ENCODE measurements at regions not wholly inside any gene's neighbourhood (a gene's known extent, or its start where the extent isn't known, plus 50 kb on each side); places are given as distances from the start of the nearest gene placed in this dataset.
A peak's percentile ranks its signal among the peaks of the same experiment; 100 is the strongest.

DNA sequence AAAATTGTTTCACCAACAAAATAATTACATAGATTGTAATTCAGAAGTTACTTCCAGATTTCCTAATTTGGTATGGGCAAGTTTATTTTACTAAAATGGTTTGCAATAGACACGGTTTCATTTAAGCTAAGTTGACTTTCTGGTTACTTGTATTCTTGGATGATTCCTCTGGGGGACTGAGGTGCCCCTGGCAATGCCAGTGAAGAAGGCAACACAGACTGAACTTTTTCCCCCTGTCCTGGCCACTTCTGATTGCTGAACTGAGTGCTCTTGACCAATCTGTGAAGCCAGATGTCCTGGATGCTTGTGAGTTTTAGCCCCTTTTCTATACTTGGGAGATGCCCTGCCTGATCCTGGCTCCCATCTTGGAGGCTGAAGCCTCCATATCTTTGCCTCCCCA lies 66.3 kb upstream of the FANCC start:
- Histone ChIP-seq H2AFZ (ENCODE audit: low read length) (no peak overlapping the region), H3K27me3 (ENCODE audit: insufficient read depth, low read length, poor library complexity, severe bottlenecking) (no peaks in the 10 kb centered on the region), H3K36me3 (ENCODE audit: insufficient read depth, low read length) (no peaks in the 10 kb centered on the region), H4K20me1 (ENCODE audit: insufficient read depth, low read length, poor library complexity, severe bottlenecking) (no peaks in the 10 kb centered on the region), H3K9ac (ENCODE audit: low read depth, low read length, poor library complexity, severe bottlenecking) (no peak overlapping the region), H3K9me2 (replicated peaks; ENCODE audit: low read depth, low read length) (no peaks in the 10 kb centered on the region), H3K4me1 (ENCODE audit: insufficient read depth, low read length, poor library complexity, severe bottlenecking) (peaks cover 16% of the 10 kb centered on the region), H3K9me3 (ENCODE audit: insufficient read depth, low read depth, low read length) (no peaks in the 10 kb centered on the region), H3K4me3 (ENCODE audit: low read length, poor library complexity, severe bottlenecking) (no peak overlapping the region), H3F3A (ENCODE audit: low read depth) (no peaks in the 10 kb centered on the region), H3K79me2 (ENCODE audit: insufficient read depth, low read length) (no peaks in the 10 kb centered on the region), H3K4me2 (ENCODE audit: low read depth, low read length, poor library complexity, severe bottlenecking) (no peak overlapping the region)
- TF ChIP-seq, protein P1, sequence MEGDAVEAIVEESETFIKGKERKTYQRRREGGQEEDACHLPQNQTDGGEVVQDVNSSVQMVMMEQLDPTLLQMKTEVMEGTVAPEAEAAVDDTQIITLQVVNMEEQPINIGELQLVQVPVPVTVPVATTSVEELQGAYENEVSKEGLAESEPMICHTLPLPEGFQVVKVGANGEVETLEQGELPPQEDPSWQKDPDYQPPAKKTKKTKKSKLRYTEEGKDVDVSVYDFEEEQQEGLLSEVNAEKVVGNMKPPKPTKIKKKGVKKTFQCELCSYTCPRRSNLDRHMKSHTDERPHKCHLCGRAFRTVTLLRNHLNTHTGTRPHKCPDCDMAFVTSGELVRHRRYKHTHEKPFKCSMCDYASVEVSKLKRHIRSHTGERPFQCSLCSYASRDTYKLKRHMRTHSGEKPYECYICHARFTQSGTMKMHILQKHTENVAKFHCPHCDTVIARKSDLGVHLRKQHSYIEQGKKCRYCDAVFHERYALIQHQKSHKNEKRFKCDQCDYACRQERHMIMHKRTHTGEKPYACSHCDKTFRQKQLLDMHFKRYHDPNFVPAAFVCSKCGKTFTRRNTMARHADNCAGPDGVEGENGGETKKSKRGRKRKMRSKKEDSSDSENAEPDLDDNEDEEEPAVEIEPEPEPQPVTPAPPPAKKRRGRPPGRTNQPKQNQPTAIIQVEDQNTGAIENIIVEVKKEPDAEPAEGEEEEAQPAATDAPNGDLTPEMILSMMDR (conservative IDR thresholded peaks at IDR 0.05; ENCODE audit: low read length) = no peak
- no peak for TF ChIP-seq EZH2phosphoT487 (IDR thresholded peaks at IDR 0.05; ENCODE audit: borderline replicate concordance)

DNA sequence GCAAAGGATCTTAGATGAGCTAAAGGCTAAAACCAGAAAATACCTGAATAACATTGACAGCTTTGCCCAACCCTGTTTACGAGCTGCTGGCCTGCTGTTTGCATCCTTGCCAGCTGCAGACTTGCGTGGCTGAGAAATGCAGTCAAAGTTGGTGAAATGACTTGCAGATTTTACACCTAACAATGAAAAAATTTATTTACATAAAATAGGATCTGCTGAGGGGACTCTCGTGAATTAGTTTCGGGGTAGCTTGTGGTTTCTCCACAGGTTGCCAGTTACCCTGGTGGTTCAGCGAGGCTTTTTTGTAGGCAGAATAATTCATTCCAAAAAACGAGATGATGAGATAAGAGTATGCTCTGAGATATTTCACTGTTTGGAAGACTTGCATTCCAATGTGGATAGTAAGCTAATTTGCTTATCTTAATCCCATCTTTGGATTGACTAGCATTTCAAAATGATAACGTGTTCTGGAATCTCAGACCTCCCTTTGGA lies 65.7 kb upstream of the FANCC start:
- Histone ChIP-seq H3K4me1 (ENCODE audit: insufficient read depth, low read length, poor library complexity, severe bottlenecking) (peaks cover 16% of the 10 kb centered on the region), H3K79me2 (ENCODE audit: insufficient read depth, low read length) (no peaks in the 10 kb centered on the region), H3K9me3 (ENCODE audit: insufficient read depth, low read depth, low read length) (no peaks in the 10 kb centered on the region), H3K4me2 (ENCODE audit: low read depth, low read length, poor library complexity, severe bottlenecking) (peak overlapping the region; percentile 1), H3K4me3 (ENCODE audit: low read length, poor library complexity, severe bottlenecking) (no peak overlapping the region), H3K27me3 (ENCODE audit: insufficient read depth, low read length, poor library complexity, severe bottlenecking) (no peaks in the 10 kb centered on the region), H2AFZ (ENCODE audit: low read length) (no peak overlapping the region), H3K36me3 (ENCODE audit: insufficient read depth, low read length) (no peaks in the 10 kb centered on the region), H3K9ac (ENCODE audit: low read depth, low read length, poor library complexity, severe bottlenecking) (no peak overlapping the region), H4K20me1 (ENCODE audit: insufficient read depth, low read length, poor library complexity, severe bottlenecking) (no peaks in the 10 kb centered on the region), H3K9me2 (replicated peaks; ENCODE audit: low read depth, low read length) (no peaks in the 10 kb centered on the region), H3F3A (ENCODE audit: low read depth) (no peaks in the 10 kb centered on the region)
- TF ChIP-seq, protein P1 (conservative IDR thresholded peaks at IDR 0.05; ENCODE audit: low read length) = no peak
- TF ChIP-seq EZH2phosphoT487 (IDR thresholded peaks at IDR 0.05; ENCODE audit: borderline replicate concordance) = no peak

DNA sequence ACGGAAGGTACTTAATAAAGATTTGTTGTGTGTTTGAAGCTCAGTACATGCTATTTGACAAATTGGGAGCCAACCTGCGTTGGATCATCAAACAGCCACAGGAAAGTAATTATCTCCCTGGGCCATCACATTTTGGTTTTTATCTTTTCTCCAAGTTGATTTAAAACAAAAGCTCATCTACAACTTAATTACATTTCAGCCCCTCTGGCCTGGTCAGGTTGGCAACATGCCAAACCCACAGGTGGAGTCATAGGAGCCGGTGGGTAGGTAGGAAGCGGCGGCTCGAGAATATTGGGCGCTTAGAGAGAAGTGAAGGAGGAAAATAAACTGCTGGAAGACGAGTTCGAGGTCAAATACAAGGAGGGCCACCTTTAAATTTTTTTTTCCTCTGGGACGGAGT lies 64.9 kb upstream of the FANCC start:
- no peaks in the 10 kb centered on the region for H3K27me3 ChIP-seq (ENCODE audit: insufficient read depth, low read length, poor library complexity, severe bottlenecking)
- no peaks in the 10 kb centered on the region for H3K36me3 ChIP-seq (ENCODE audit: insufficient read depth, low read length)
- H3K9ac ChIP-seq (ENCODE audit: low read depth, low read length, poor library complexity, severe bottlenecking) = no peak overlapping the region
- H3K9me2 ChIP-seq (replicated peaks; ENCODE audit: low read depth, low read length) = no peaks in the 10 kb centered on the region
- H4K20me1 ChIP-seq (ENCODE audit: insufficient read depth, low read length, poor library complexity, severe bottlenecking) = no peaks in the 10 kb centered on the region
- H3K79me2 ChIP-seq (ENCODE audit: insufficient read depth, low read length) = no peaks in the 10 kb centered on the region
- peaks cover 16% of the 10 kb centered on the region for H3K4me1 ChIP-seq (ENCODE audit: insufficient read depth, low read length, poor library complexity, severe bottlenecking)
- H2AFZ ChIP-seq (ENCODE audit: low read length) = no peak overlapping the region
- H3K9me3 ChIP-seq (ENCODE audit: insufficient read depth, low read depth, low read length) = no peaks in the 10 kb centered on the region
- H3K4me2 ChIP-seq (ENCODE audit: low read depth, low read length, poor library complexity, severe bottlenecking) = no peak overlapping the region
- H3K4me3 ChIP-seq (ENCODE audit: low read length, poor library complexity, severe bottlenecking) = no peak overlapping the region
- no peaks in the 10 kb centered on the region for H3F3A ChIP-seq (ENCODE audit: low read depth)
- TF ChIP-seq, protein P1 (conservative IDR thresholded peaks at IDR 0.05; ENCODE audit: low read length) = no peak
- TF ChIP-seq EZH2phosphoT487 (IDR thresholded peaks at IDR 0.05; ENCODE audit: borderline replicate concordance) = no peak
